GM19328 (cell line): ENCODE measurements at regions not wholly inside any gene's neighbourhood (a gene's known extent, or its start where the extent isn't known, plus 50 kb on each side); places are given as distances from the start of the nearest gene placed in this dataset.

Experiments used
- ATAC-seq: cut with Tn5 transposase; IDR thresholded peaks from one replicate; pipeline ENCODE4 v1.9.1; 2021; ENCODE audit warnings: mild to moderate bottlenecking, moderate library complexity; ENCODE audit not compliant: unreplicated experiment

- ATAC-seq: no peak
Measured at GRCh38 chr9:90033028-90033650, 428.3 kb downstream of the GADD45G start.

- no peak for ATAC-seq
Measured at GRCh38 chr9:90034071-90034470, 429.3 kb downstream of the GADD45G start.

- no peak for ATAC-seq
Measured at GRCh38 chr9:90035471-90035870, 430.7 kb downstream of the GADD45G start.

GRCh38 chr9:90037146-90037797 is 432.5 kb downstream of the GADD45G start:
- ATAC-seq: no peak

GRCh38 chr9:90038763-90039162 is 434.0 kb downstream of the GADD45G start:
- ATAC-seq: no peak

- ATAC-seq: no peak
Measured at GRCh38 chr9:90044263-90044662, 439.5 kb downstream of the GADD45G start.

GRCh38 chr9:90044710-90045151 is 439.9 kb downstream of the GADD45G start:
- ATAC-seq: no peak

- ATAC-seq: no peak
Measured at GRCh38 chr9:90046317-90046861, 441.6 kb downstream of the GADD45G start.

GRCh38 chr9:90047828-90048227 is 443.0 kb downstream of the GADD45G start:
- no peak for ATAC-seq

GRCh38 chr9:90052366-90052765 is 447.6 kb downstream of the GADD45G start:
- ATAC-seq: no peak

- no peak for ATAC-seq
Measured at GRCh38 chr9:90053027-90053426, 448.2 kb downstream of the GADD45G start.

GRCh38 chr9:90054810-90055209 is 450.0 kb downstream of the GADD45G start:
- ATAC-seq: no peak

- ATAC-seq: no peak
Measured at GRCh38 chr9:90055226-90055625, 450.4 kb downstream of the GADD45G start.

GRCh38 chr9:90057361-90057760 is 452.5 kb downstream of the GADD45G start:
- no peak for ATAC-seq

GRCh38 chr9:90058182-90058763 is 453.5 kb downstream of the GADD45G start:
- no peak for ATAC-seq

- ATAC-seq: no peak
Measured at GRCh38 chr9:90059436-90059835, 454.6 kb downstream of the GADD45G start.

- ATAC-seq: no peak
Measured at GRCh38 chr9:90060256-90060655, 455.4 kb downstream of the GADD45G start.

- no peak for ATAC-seq
Measured at GRCh38 chr9:90061187-90061586, 456.4 kb downstream of the GADD45G start.

- no peak for ATAC-seq
Measured at GRCh38 chr9:90062982-90063381, 458.2 kb downstream of the GADD45G start.

GRCh38 chr9:90064248-90064647 is 459.4 kb downstream of the GADD45G start:
- ATAC-seq: no peak

- ATAC-seq: no peak
Measured at GRCh38 chr9:90064971-90065370, 460.2 kb downstream of the GADD45G start.

GRCh38 chr9:90065851-90066250 is 461.0 kb downstream of the GADD45G start:
- no peak for ATAC-seq
